H9 (cell line): ENCODE measurements at regions not wholly inside any gene's neighbourhood (a gene's known extent, or its start where the extent isn't known, plus 50 kb on each side); places are given as distances from the start of the nearest gene placed in this dataset.
A peak's percentile ranks its signal among the peaks of the same experiment; 100 is the strongest.

ENCODE experiments used
- DNase-seq: peaks from one replicate; pipeline ENCODE4 v3.0.0-alpha.2; 2017
- H2AFZ ChIP-seq: one replicate; pipeline ENCODE4 v1.6.1; 2013; ENCODE audit warnings: mild to moderate bottlenecking, low read length, control low read depth, moderate library complexity
- H2AK5ac ChIP-seq: 2 replicates; pipeline ENCODE4 v1.6.1; 2013; ENCODE audit warnings: low read length, control low read depth, mixed read lengths; ENCODE audit not compliant: insufficient read length
- H2BK120ac ChIP-seq: one replicate; pipeline ENCODE4 v1.6.1; 2013; ENCODE audit warnings: low read depth, mild to moderate bottlenecking, low read length, control low read depth, inconsistent platforms; ENCODE audit not compliant: poor library complexity, severe bottlenecking
- H2BK12ac ChIP-seq: 2 replicates; pipeline ENCODE4 v1.6.1; 2013; ENCODE audit warnings: low read length, control low read depth, mixed read lengths, low read depth; ENCODE audit not compliant: insufficient read length
- H2BK15ac ChIP-seq: 2 replicates; pipeline ENCODE4 v1.6.1; 2013; ENCODE audit warnings: low read depth, low read length, control low read depth
- H2BK20ac ChIP-seq: one replicate; pipeline ENCODE4 v1.6.1; 2013; ENCODE audit warnings: low read depth, mild to moderate bottlenecking, low read length, control low read depth, inconsistent platforms; ENCODE audit not compliant: poor library complexity, severe bottlenecking
- H2BK5ac ChIP-seq: 2 replicates; pipeline ENCODE4 v1.6.1; 2013; ENCODE audit warnings: low read length, control low read depth, mixed read lengths; ENCODE audit not compliant: insufficient read length
- H3K14ac ChIP-seq: 2 replicates; pipeline ENCODE4 v1.6.1; 2013; ENCODE audit warnings: low read length, control low read depth; ENCODE audit not compliant: insufficient read depth
- H3K18ac ChIP-seq: 2 replicates; pipeline ENCODE4 v1.6.1; 2013; ENCODE audit warnings: low read depth, mild to moderate bottlenecking, mixed read lengths, low read length, control low read depth; ENCODE audit not compliant: insufficient read length
- H3K23ac ChIP-seq: 2 replicates; pipeline ENCODE4 v1.6.1; 2013; ENCODE audit warnings: low read length, control low read depth, mixed read lengths, low read depth; ENCODE audit not compliant: insufficient read length
- H3K23me2 ChIP-seq: 2 replicates; pipeline ENCODE4 v1.6.1; 2013; ENCODE audit warnings: low read depth, mild to moderate bottlenecking, mixed read lengths, low read length, control low read depth; ENCODE audit not compliant: insufficient read length, poor library complexity, severe bottlenecking
- H3K27ac ChIP-seq: 2 replicates; pipeline ENCODE4 v1.5.1; 2013; ENCODE audit warnings: low read length, control low read depth, mixed read lengths, low read depth; ENCODE audit not compliant: insufficient read length
- H3K27me3 ChIP-seq: 2 replicates; pipeline ENCODE4 v1.6.1; 2013; ENCODE audit warnings: low read length, control low read depth, inconsistent platforms; ENCODE audit not compliant: insufficient read depth
- H3K4ac ChIP-seq: 2 replicates; pipeline ENCODE4 v1.6.1; 2013; ENCODE audit warnings: low read depth, mild to moderate bottlenecking, control low read depth, inconsistent platforms, low read length, moderate library complexity
- H3K4me1 ChIP-seq: 2 replicates; pipeline ENCODE4 v1.6.1; 2013; ENCODE audit warnings: low read length, control low read depth, inconsistent platforms; ENCODE audit not compliant: insufficient read depth
- H3K4me2 ChIP-seq: 2 replicates; pipeline ENCODE4 v1.6.1; 2013; ENCODE audit warnings: low read length, control low read depth, mixed read lengths; ENCODE audit not compliant: insufficient read length, insufficient read depth
- H3K56ac ChIP-seq: 2 replicates; pipeline ENCODE4 v1.6.1; 2013; ENCODE audit warnings: low read depth, mild to moderate bottlenecking, mixed read lengths, low read length, control low read depth; ENCODE audit not compliant: insufficient read length
- H3K79me1 ChIP-seq: 2 replicates; pipeline ENCODE4 v1.6.1; 2013; ENCODE audit warnings: low read depth, mild to moderate bottlenecking, moderate library complexity, low read length, control low read depth, inconsistent platforms; ENCODE audit not compliant: insufficient read depth, poor library complexity, severe bottlenecking
- H3K79me2 ChIP-seq: 2 replicates; pipeline ENCODE4 v1.6.1; 2013; ENCODE audit warnings: low read length, control low read depth, inconsistent platforms; ENCODE audit not compliant: insufficient read depth
- H3K9ac ChIP-seq: 2 replicates; pipeline ENCODE4 v1.6.1; 2013; ENCODE audit warnings: low read length, control low read depth, mixed read lengths; ENCODE audit not compliant: insufficient read length; ENCODE audit errors: extremely low read depth
- H3K9me3 ChIP-seq: one replicate; pipeline ENCODE4 v1.6.1; 2013; ENCODE audit warnings: low read depth, low read length, inconsistent platforms; ENCODE audit not compliant: control insufficient read depth
- H3T11ph ChIP-seq: one replicate; pipeline ENCODE4 v1.6.1; 2013; ENCODE audit warnings: mild to moderate bottlenecking, low read length, control low read depth, inconsistent platforms
- H4K20me1 ChIP-seq: one replicate; pipeline ENCODE4 v1.6.1; 2013; ENCODE audit not compliant: control insufficient read depth, insufficient read length, insufficient read depth
- H4K5ac ChIP-seq: 2 replicates; pipeline ENCODE4 v1.6.1; 2013; ENCODE audit warnings: low read depth, mild to moderate bottlenecking, mixed read lengths, low read length, control low read depth; ENCODE audit not compliant: insufficient read length
- H4K8ac ChIP-seq: replicated peaks from 2 replicates; pipeline ENCODE4 v1.6.1; 2013; ENCODE audit warnings: low read length, control low read depth, mixed read lengths, low read depth; ENCODE audit not compliant: insufficient read length
- H4K91ac ChIP-seq: 2 replicates; pipeline ENCODE4 v1.6.1; 2013; ENCODE audit warnings: low read depth, mild to moderate bottlenecking, moderate library complexity, mixed read lengths, low read length, control low read depth; ENCODE audit not compliant: insufficient read length
- H3K27ac Mint-ChIP-seq, 3 experiments: 2 replicates in 2 of 3; 3 replicates in 1 of 3; pipeline ENCODE4 v1.8.0; 2020 to 2021; ENCODE audit warnings: mixed read lengths in 3 of 3, mild to moderate bottlenecking in 1 of 3, moderate library complexity in 1 of 3
- H3K27me3 Mint-ChIP-seq: 2 replicates; pipeline ENCODE4 v1.8.0; 2021; ENCODE audit warnings: low read depth, mild to moderate bottlenecking, moderate library complexity, mixed read lengths
- H3K36me3 Mint-ChIP-seq, 3 experiments: 2 replicates in 2 of 3; 3 replicates in 1 of 3; pipeline ENCODE4 v1.8.0; 2020 to 2021; ENCODE audit warnings: low read depth in 3 of 3, mixed read lengths in 3 of 3; ENCODE audit not compliant: insufficient read depth in 1 of 3
- H3K4me1 Mint-ChIP-seq, 2 experiments: 2 replicates each; pipeline ENCODE4 v1.8.0; 2020; ENCODE audit warnings: mixed read lengths in 2 of 2
- H3K4me3 Mint-ChIP-seq, 2 experiments: 2 replicates in 1 of 2; 3 replicates in 1 of 2; pipeline ENCODE4 v1.8.0; 2020 to 2021; ENCODE audit warnings: mild to moderate bottlenecking in 2 of 2, mixed read lengths in 2 of 2, moderate library complexity in 1 of 2
- H3K9me3 Mint-ChIP-seq, 2 experiments: 2 replicates in 1 of 2; 3 replicates in 1 of 2; pipeline ENCODE4 v1.8.0; 2020; ENCODE audit warnings: mild to moderate bottlenecking in 2 of 2, mixed read lengths in 2 of 2, moderate library complexity in 1 of 2
- WGBS: extraction: QIAGEN DNeasy Blood & Tissue Kit; methylation state at CpG from one replicate; pipeline ENCODE4 v1.1.7; 2013; ENCODE audit warnings: missing lambda C conversion rate, low lambda C conversion rate, mixed read lengths; ENCODE audit not compliant: insufficient read length; ENCODE audit errors: extremely low coverage; 5-methylcytosine and 5-hydroxymethylcytosine counted together
- TF ChIP-seq, protein P1 (sequence below): fragments of 200-600 bp; sonication (generic); conservative IDR thresholded peaks from 3 replicates; pipeline ENCODE4 v1.8.0; 2021; ENCODE audit warnings: antibody characterized with exemption, mild to moderate bottlenecking

DNA sequence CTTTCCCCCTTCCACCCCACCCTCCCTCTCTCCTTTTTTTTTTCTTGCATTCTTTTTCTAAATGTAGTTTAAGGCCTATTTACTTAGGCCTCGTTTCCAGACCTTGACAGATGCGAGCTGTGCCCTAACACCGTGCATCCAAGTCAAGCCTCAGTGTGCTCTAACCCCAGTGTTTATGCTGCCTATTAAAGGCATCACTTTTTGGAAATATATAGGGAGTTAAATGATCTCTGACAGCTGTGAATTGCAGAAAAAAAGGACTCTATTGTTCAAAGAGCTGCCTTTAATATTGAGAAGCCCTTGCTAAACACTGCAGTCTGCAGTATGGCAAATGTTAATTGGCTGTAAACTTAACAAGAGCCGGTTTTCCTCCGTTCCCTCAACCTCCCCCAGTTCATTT is 270.4 kb upstream of the TUT7 start:
- H3K79me2 ChIP-seq: no peaks in the 10 kb centered on the region
- WGBS: no CpG with 5 or more reads among the region's 5 CpGs
- no peak overlapping the region for H2AFZ ChIP-seq
- no peak overlapping the region for H2BK20ac ChIP-seq
- H3K4ac ChIP-seq: no peak overlapping the region
- no peak overlapping the region for H2BK120ac ChIP-seq
- Mint-ChIP-seq H3K36me3 (no peaks in the 10 kb centered on the region), H3K27ac (peak overlapping the region in 1 of 3 experiments; percentile 45; a peak in 1 of 7 replicates), H3K4me1 (peaks cover 8 to 10% of the 10 kb centered on the region in 2 experiments), H3K4me3 (no peak overlapping the region), H3K9me3 (no peaks in the 10 kb centered on the region), H3K27me3 (no peaks in the 10 kb centered on the region)
- H2BK15ac ChIP-seq: no peak overlapping the region
- no peaks in the 10 kb centered on the region for H4K20me1 ChIP-seq
- no peak overlapping the region for H4K8ac ChIP-seq
- no peak overlapping the region for H2BK5ac ChIP-seq
- no peak overlapping the region for H3T11ph ChIP-seq
- no peaks in the 10 kb centered on the region for H3K23me2 ChIP-seq
- no peak overlapping the region for H3K27ac ChIP-seq
- H2BK12ac ChIP-seq: no peak overlapping the region
- no peak overlapping the region for H4K91ac ChIP-seq
- no peak overlapping the region for H3K9ac ChIP-seq
- H3K4me1 ChIP-seq: no peaks in the 10 kb centered on the region; the same call in 1 of the 2 replicates
- H3K27me3 ChIP-seq: no peaks in the 10 kb centered on the region
- H3K9me3 ChIP-seq: no peaks in the 10 kb centered on the region
- no peak overlapping the region for H2AK5ac ChIP-seq
- H4K5ac ChIP-seq: no peak overlapping the region
- no peak overlapping the region for H3K4me2 ChIP-seq
- no peak overlapping the region for H3K14ac ChIP-seq
- H3K79me1 ChIP-seq: no peaks in the 10 kb centered on the region
- TF ChIP-seq, protein P1, sequence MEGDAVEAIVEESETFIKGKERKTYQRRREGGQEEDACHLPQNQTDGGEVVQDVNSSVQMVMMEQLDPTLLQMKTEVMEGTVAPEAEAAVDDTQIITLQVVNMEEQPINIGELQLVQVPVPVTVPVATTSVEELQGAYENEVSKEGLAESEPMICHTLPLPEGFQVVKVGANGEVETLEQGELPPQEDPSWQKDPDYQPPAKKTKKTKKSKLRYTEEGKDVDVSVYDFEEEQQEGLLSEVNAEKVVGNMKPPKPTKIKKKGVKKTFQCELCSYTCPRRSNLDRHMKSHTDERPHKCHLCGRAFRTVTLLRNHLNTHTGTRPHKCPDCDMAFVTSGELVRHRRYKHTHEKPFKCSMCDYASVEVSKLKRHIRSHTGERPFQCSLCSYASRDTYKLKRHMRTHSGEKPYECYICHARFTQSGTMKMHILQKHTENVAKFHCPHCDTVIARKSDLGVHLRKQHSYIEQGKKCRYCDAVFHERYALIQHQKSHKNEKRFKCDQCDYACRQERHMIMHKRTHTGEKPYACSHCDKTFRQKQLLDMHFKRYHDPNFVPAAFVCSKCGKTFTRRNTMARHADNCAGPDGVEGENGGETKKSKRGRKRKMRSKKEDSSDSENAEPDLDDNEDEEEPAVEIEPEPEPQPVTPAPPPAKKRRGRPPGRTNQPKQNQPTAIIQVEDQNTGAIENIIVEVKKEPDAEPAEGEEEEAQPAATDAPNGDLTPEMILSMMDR: no peak
- no peak for DNase-seq
- H3K23ac ChIP-seq: no peak overlapping the region
- no peak overlapping the region for H3K18ac ChIP-seq
- no peak overlapping the region for H3K56ac ChIP-seq
